ENCODE measurements at regions not wholly inside any gene's neighbourhood (a gene's known extent, or its start where the extent isn't known, plus 50 kb on each side); places are given as distances from the start of the nearest gene placed in this dataset.

DNA sequence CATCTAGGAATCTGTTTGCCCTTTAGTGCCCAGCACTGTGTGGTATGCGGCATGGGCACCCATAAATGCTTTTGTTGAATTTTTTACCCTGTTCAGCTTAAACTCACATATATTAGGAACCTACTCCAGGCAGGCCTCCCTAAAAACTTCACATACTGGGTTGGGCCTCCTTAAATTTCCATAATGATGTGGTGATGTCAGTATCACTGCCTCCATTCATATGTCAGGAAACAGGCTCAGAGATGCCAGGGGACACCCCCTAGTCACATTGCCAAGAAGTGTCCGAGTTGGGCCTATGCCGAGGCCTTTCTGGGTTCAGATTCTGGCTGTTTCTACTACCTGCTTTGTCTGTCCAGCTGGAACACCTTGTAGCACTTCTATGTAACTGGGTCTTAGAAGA is 55.7 kb upstream of the RUNX3 start:
- Histone ChIP-seq H4K20me1 (ENCODE audit: control insufficient read depth, insufficient read depth, low read length, poor library complexity, severe bottlenecking) (no peaks in the 10 kb centered on the region), H3K27ac (ENCODE audit: low read length in 2 of 2) (no peak overlapping the region), H3K9ac (ENCODE audit: low read length) (no peak overlapping the region), H2AFZ (ENCODE audit: insufficient read depth, low read depth, low read length, poor library complexity, severe bottlenecking) (no peak overlapping the region), H3K4me2 (replicated peaks; ENCODE audit: low read depth, low read length, poor library complexity, severe bottlenecking) (no peak overlapping the region), H3K27me3 (replicated peaks in 1 of 4; ENCODE audit: control extremely low read depth in 1 of 4, control insufficient read depth in 3 of 4, insufficient read depth in 4 of 4, low read length in 3 of 4) (no peaks in the 10 kb centered on the region), H3K36me3 (replicated peaks in 1 of 2; ENCODE audit: control extremely low read depth in 1 of 2, control insufficient read depth in 1 of 2, extremely low read depth in 1 of 2, insufficient read depth in 2 of 2, low read length in 1 of 2) (no peaks in the 10 kb centered on the region), H3K4me1 (ENCODE audit: control insufficient read depth in 2 of 2, insufficient read depth in 2 of 2, low read length in 2 of 2) (peaks cover 11 to 15% of the 10 kb centered on the region in 2 donors), H3K79me2 (ENCODE audit: control insufficient read depth, insufficient read depth, low read length) (no peaks in the 10 kb centered on the region), H3K9me3 (ENCODE audit: control extremely low read depth in 1 of 3, control insufficient read depth in 2 of 3, insufficient read depth in 1 of 3, low read length in 2 of 3) (peaks cover 0 to 8% (median 0%) of the 10 kb centered on the region in 3 donors), H3K4me3 (ENCODE audit: control extremely low read depth in 1 of 5, extremely low read depth in 1 of 5, insufficient read depth in 1 of 5, low read depth in 2 of 5, low read length in 4 of 5) (no peak overlapping the region)
- Mint-ChIP-seq H3K27ac (no peak overlapping the region), H3K27me3 (no peaks in the 10 kb centered on the region), H3K4me1 (peaks cover 20% of the 10 kb centered on the region), H3K4me3 (no peak overlapping the region), H3K9me3 (ENCODE audit: insufficient read depth) (no peaks in the 10 kb centered on the region)
- intact Hi-C loops (cut with micrococcal nuclease) = loop anchor here (5.0 kb wide), 1 partner anchor 37 kb away; no protein-coding TSS in a partner anchor
- DNase-seq = no peak
- no CpG with 5 or more reads among the region's 3 CpGs for WGBS (ENCODE audit: insufficient coverage)
- no peak for ATAC-seq (ENCODE audit: low read depth)
- no peak for TF ChIP-seq EZH2 (IDR thresholded peaks at IDR 0.05; ENCODE audit: borderline replicate concordance, insufficient read depth, low read depth, low read length, poor library complexity, severe bottlenecking)
- TF ChIP-seq, protein P1, sequence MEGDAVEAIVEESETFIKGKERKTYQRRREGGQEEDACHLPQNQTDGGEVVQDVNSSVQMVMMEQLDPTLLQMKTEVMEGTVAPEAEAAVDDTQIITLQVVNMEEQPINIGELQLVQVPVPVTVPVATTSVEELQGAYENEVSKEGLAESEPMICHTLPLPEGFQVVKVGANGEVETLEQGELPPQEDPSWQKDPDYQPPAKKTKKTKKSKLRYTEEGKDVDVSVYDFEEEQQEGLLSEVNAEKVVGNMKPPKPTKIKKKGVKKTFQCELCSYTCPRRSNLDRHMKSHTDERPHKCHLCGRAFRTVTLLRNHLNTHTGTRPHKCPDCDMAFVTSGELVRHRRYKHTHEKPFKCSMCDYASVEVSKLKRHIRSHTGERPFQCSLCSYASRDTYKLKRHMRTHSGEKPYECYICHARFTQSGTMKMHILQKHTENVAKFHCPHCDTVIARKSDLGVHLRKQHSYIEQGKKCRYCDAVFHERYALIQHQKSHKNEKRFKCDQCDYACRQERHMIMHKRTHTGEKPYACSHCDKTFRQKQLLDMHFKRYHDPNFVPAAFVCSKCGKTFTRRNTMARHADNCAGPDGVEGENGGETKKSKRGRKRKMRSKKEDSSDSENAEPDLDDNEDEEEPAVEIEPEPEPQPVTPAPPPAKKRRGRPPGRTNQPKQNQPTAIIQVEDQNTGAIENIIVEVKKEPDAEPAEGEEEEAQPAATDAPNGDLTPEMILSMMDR (IDR thresholded peaks at IDR 0.05) = no peak
- POLR2A ChIA-PET = no interaction called here
- CTCF ChIA-PET = interaction anchor here (1.3 to 2.0 kb wide), 2 partner anchors 45 to 53 kb away, joined by 3 to 7 read pairs; no protein-coding TSS in a partner anchor

DNA sequence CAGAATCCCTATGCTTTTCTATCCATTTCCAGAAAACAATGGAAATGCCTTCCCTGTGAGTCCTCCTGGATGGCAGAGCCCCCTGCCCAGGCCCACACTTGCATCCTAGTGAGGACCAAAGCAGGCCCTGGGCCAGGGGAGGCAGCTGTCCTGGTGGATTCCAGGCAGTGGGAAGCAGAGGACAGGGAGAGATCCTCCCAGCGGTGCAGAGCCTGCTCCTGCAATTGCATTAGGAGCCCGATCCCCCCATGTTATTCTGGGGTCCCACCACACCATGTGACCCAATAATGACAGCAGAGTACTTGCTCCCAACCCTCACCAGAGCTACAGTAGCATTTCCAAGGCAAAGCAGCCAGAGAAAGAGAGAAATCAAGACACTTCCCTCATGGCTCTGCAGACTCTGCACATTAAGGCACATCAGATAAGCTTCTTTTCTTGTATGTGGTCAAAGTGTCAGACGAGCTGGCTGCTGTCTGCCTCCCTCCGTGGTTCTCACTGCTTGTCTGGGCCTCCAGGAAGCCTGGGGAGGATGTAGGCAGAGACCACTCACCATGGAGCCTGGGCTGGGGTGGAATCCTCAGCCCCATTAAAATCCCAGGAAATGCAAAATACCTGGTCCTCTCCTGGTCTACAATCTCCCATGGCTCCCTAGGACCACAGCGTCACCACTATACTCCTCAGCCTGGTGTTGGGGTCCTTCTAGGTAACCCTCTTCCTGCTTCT is 54.9 kb upstream of the RUNX3 start:
- Mint-ChIP-seq H3K4me3 (no peak overlapping the region), H3K4me1 (peaks cover 20% of the 10 kb centered on the region), H3K9me3 (ENCODE audit: insufficient read depth) (no peaks in the 10 kb centered on the region), H3K27ac (no peak overlapping the region), H3K27me3 (no peaks in the 10 kb centered on the region)
- no peak overlapping the region for H3K4me3 ChIP-seq (ENCODE audit: control extremely low read depth in 1 of 5, extremely low read depth in 1 of 5, insufficient read depth in 1 of 5, low read depth in 2 of 5, low read length in 4 of 5)
- POLR2A ChIA-PET = no interaction called here
- WGBS (ENCODE audit: insufficient coverage) = 66% methylated on average over 5 of the region's 5 CpGs
- H3K4me1 ChIP-seq (ENCODE audit: control insufficient read depth in 2 of 2, insufficient read depth in 2 of 2, low read length in 2 of 2) = peaks cover 11 to 15% of the 10 kb centered on the region in 2 donors
- ATAC-seq (ENCODE audit: low read depth) (no peak), DNase-seq (no peak)
- H3K79me2 ChIP-seq (ENCODE audit: control insufficient read depth, insufficient read depth, low read length) = no peaks in the 10 kb centered on the region
- H3K9ac ChIP-seq (ENCODE audit: low read length) = no peak overlapping the region
- no peak overlapping the region for H2AFZ ChIP-seq (ENCODE audit: insufficient read depth, low read depth, low read length, poor library complexity, severe bottlenecking)
- CTCF ChIA-PET = interaction anchor here (2.0 kb wide), 1 partner anchor 52 kb away, joined by 7 read pairs; no protein-coding TSS in a partner anchor
- no peaks in the 10 kb centered on the region for H3K27me3 ChIP-seq (replicated peaks in 1 of 4; ENCODE audit: control extremely low read depth in 1 of 4, control insufficient read depth in 3 of 4, insufficient read depth in 4 of 4, low read length in 3 of 4)
- intact Hi-C loops (cut with micrococcal nuclease) = loop anchor here (5.0 kb wide), 1 partner anchor 37 kb away; no protein-coding TSS in a partner anchor
- TF ChIP-seq, protein P1 (IDR thresholded peaks at IDR 0.05) = no peak
- TF ChIP-seq EZH2 (IDR thresholded peaks at IDR 0.05; ENCODE audit: borderline replicate concordance, insufficient read depth, low read depth, low read length, poor library complexity, severe bottlenecking) = no peak
- H4K20me1 ChIP-seq (ENCODE audit: control insufficient read depth, insufficient read depth, low read length, poor library complexity, severe bottlenecking) = no peaks in the 10 kb centered on the region
- no peak overlapping the region for H3K4me2 ChIP-seq (replicated peaks; ENCODE audit: low read depth, low read length, poor library complexity, severe bottlenecking)
- H3K36me3 ChIP-seq (replicated peaks in 1 of 2; ENCODE audit: control extremely low read depth in 1 of 2, control insufficient read depth in 1 of 2, extremely low read depth in 1 of 2, insufficient read depth in 2 of 2, low read length in 1 of 2) = no peaks in the 10 kb centered on the region
- peaks cover 0 to 8% (median 0%) of the 10 kb centered on the region in 3 donors for H3K9me3 ChIP-seq (ENCODE audit: control extremely low read depth in 1 of 3, control insufficient read depth in 2 of 3, insufficient read depth in 1 of 3, low read length in 2 of 3)
- no peak overlapping the region for H3K27ac ChIP-seq (ENCODE audit: low read length in 2 of 2)
